ENCODE measurements at regions not wholly inside any gene's neighbourhood (a gene's known extent, or its start where the extent isn't known, plus 50 kb on each side); places are given as distances from the start of the nearest gene placed in this dataset.

DNA sequence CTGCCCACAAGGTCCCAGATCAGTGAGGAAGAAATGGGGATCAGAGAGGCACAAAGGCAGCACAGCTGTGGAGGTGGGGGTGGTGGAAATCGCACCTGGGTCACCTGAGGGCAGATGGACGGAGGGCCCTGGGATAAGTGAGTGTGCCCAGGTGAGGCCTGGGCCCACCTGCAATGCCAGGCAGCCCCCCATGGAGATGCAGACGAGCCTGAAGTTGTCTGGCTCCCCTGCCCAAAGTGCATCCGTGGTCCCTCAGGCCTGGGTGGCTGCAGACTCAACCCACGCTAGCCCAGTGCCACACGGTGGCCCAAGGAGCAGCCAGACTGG is 84.9 kb downstream of the NCOR2 start:
- H3K4ac ChIP-seq (ENCODE audit: low read depth, low read length) = no peak overlapping the region
- no peak for TF ChIP-seq CTCF (conservative IDR thresholded peaks at IDR 0.05)
- H2BK15ac ChIP-seq (ENCODE audit: low read depth, low read length) = no peak overlapping the region
- H3K23me2 ChIP-seq (ENCODE audit: insufficient read length, low read depth, low read length, poor library complexity, severe bottlenecking) = no peaks in the 10 kb centered on the region
- WGBS (ENCODE audit: extremely low coverage, insufficient read length, low lambda C conversion rate) = no CpG with 5 or more reads among the region's 6 CpGs
- H3K23ac ChIP-seq (ENCODE audit: insufficient read length, low read depth, low read length) = no peak overlapping the region
- Mint-ChIP-seq H3K27ac (peak overlapping the region in 2 of 3 experiments; percentile 39 to 51; a peak in 1 of 7 replicates), H3K36me3 (ENCODE audit: insufficient read depth in 1 of 3, low read depth in 3 of 3) (peaks cover 25 to 56% (median 55%) of the 10 kb centered on the region in 3 experiments; a peak in 6 of 7 replicates), H3K4me1 (peaks cover 4 to 18% of the 10 kb centered on the region in 2 experiments), H3K9me3 (no peaks in the 10 kb centered on the region), H3K4me3 (no peak overlapping the region), H3K27me3 (ENCODE audit: low read depth) (peaks cover 1% of the 10 kb centered on the region; the same call in 1 of the 2 replicates)
- no peak overlapping the region for H3K56ac ChIP-seq (ENCODE audit: insufficient read length, low read depth, low read length)
- H2BK120ac ChIP-seq (ENCODE audit: low read depth, low read length, poor library complexity, severe bottlenecking) = no peak overlapping the region
- H2AK5ac ChIP-seq (ENCODE audit: insufficient read length, low read length) = no peak overlapping the region
- no peak for DNase-seq
- H3K27ac ChIP-seq (ENCODE audit: insufficient read length, low read depth, low read length) = no peak overlapping the region
- H2BK20ac ChIP-seq (ENCODE audit: low read depth, low read length, poor library complexity, severe bottlenecking) = no peak overlapping the region
- no peak overlapping the region for H4K8ac ChIP-seq (replicated peaks; ENCODE audit: insufficient read length, low read depth, low read length)
- H3K9ac ChIP-seq (ENCODE audit: extremely low read depth, insufficient read length, low read length) = no peak overlapping the region
- H2AFZ ChIP-seq (ENCODE audit: low read length) = no peak overlapping the region
- H4K91ac ChIP-seq (ENCODE audit: insufficient read length, low read depth, low read length) = no peak overlapping the region
- H3K4me2 ChIP-seq (ENCODE audit: insufficient read depth, insufficient read length, low read length) = no peak overlapping the region
- peaks cover 2% of the 10 kb centered on the region; the same call in 1 of the 2 replicates for H3K79me2 ChIP-seq (ENCODE audit: insufficient read depth, low read length)
- no peak overlapping the region for H3K14ac ChIP-seq (ENCODE audit: insufficient read depth, low read length)
- no peak overlapping the region for H4K5ac ChIP-seq (ENCODE audit: insufficient read length, low read depth, low read length)
- no peak overlapping the region for H2BK12ac ChIP-seq (ENCODE audit: insufficient read length, low read depth, low read length)
- no peaks in the 10 kb centered on the region for H3K27me3 ChIP-seq (ENCODE audit: insufficient read depth, low read length)
- no peaks in the 10 kb centered on the region for H3K9me3 ChIP-seq (ENCODE audit: control insufficient read depth, low read depth, low read length)
- peaks cover 5% of the 10 kb centered on the region for H4K20me1 ChIP-seq (ENCODE audit: control insufficient read depth, insufficient read depth, insufficient read length)
- no peaks in the 10 kb centered on the region for H3K4me1 ChIP-seq (ENCODE audit: insufficient read depth, low read length)
- H3K79me1 ChIP-seq (ENCODE audit: insufficient read depth, low read depth, low read length, poor library complexity, severe bottlenecking) = no peaks in the 10 kb centered on the region
- H3K18ac ChIP-seq (ENCODE audit: insufficient read length, low read depth, low read length) = no peak overlapping the region
- H2BK5ac ChIP-seq (ENCODE audit: insufficient read length, low read length) = no peak overlapping the region
- no peak overlapping the region for H3T11ph ChIP-seq (ENCODE audit: low read length)

Data from H9 (cell line).